GM12878 (cell line): ENCODE measurements at regions not wholly inside any gene's neighbourhood (a gene's known extent, or its start where the extent isn't known, plus 50 kb on each side); places are given as distances from the start of the nearest gene placed in this dataset.

Experiments used
- ATAC-seq: fragments of 200-7000 bp; cut with Tn5 transposase; 3 replicates; pipeline ENCODE4 v1.9.1; 2020; ENCODE audit warnings: mild to moderate bottlenecking, moderate library complexity
- BruUV-seq: library from RNA; stranded (reverse); fragments of 400-500 nt; replicated peaks from 2 replicates; lab custom pipeline; 2021; lab: Mats Ljungman, UMichigan
- CTCF ChIA-PET: fragments of 300-600 bp; sonication (Branson Sonifier 250); formaldehyde crosslinking; extraction: SDS; loops from one replicate; lab custom pipeline; 2021; ENCODE audit warnings: inconsistent platforms; lab: Yijun Ruan, JAX
- POLR2A ChIA-PET: fragments of 350-600 bp; formaldehyde crosslinking; extraction: SDS; loops from one replicate; lab custom pipeline; 2021; ENCODE audit warnings: inconsistent platforms; lab: Charles Lee
- RAD21 ChIA-PET: fragments of 300-600 bp; sonication (Branson Sonifier 250); formaldehyde crosslinking; loops from one replicate; lab custom pipeline; 2023; ENCODE audit warnings: antibody characterized with exemption; ENCODE audit not compliant: unreplicated experiment; lab: Charles Lee
- SMC1A ChIA-PET: fragments of 300-600 bp; sonication (Branson Sonifier 250); formaldehyde crosslinking; loops from one replicate; lab custom pipeline; 2023; ENCODE audit not compliant: unreplicated experiment, uncharacterized antibody; lab: Charles Lee
- DNase-seq: peaks from one replicate; pipeline ENCODE4 v3.0.0-alpha.2; 2011; ENCODE audit warnings: low read depth, low spot score
- FAIRE-seq: peaks from 3 replicates; lab custom pipeline; 2011; peaks lifted over from hg19 to GRCh38; lab: Jason Lieb, UNC
- H2AFZ ChIP-seq: 2 replicates; pipeline ENCODE4 v1.6.0; 2011; ENCODE audit warnings: low read depth, low read length, control low read depth; ENCODE audit not compliant: control insufficient read depth
- H3K27ac ChIP-seq: 2 replicates; pipeline ENCODE4 v1.5.1; 2011; ENCODE audit warnings: control low read depth; ENCODE audit not compliant: control insufficient read depth, insufficient read depth
- H3K27me3 ChIP-seq, 2 experiments: replicated peaks in 1 of 2; 2 replicates each; pipeline versions ENCODE4 v1.6.0 to v1.6.1; 2011; ENCODE audit warnings: low read length in 1 of 2; ENCODE audit not compliant: control insufficient read depth in 2 of 2, insufficient read depth in 2 of 2
- H3K36me3 ChIP-seq, 2 experiments: 2 replicates each; pipeline ENCODE4 v1.5.1; 2011; ENCODE audit warnings: low read length in 1 of 2; ENCODE audit not compliant: control insufficient read depth in 2 of 2, insufficient read depth in 2 of 2
- H3K4me1 ChIP-seq: 2 replicates; pipeline ENCODE4 v1.6.1; 2011; ENCODE audit warnings: mild to moderate bottlenecking, low read length, moderate library complexity, mixed read lengths; ENCODE audit not compliant: control insufficient read depth, insufficient read depth
- H3K4me2 ChIP-seq: 2 replicates; pipeline ENCODE4 v1.6.0; 2011; ENCODE audit warnings: control low read depth; ENCODE audit not compliant: control insufficient read depth, insufficient read depth
- H3K4me3 ChIP-seq: fragments of 200-600 bp; sonication (generic); 2 replicates; pipeline ENCODE4 v1.5.1; 2016
- H3K79me2 ChIP-seq: 2 replicates; pipeline ENCODE4 v1.6.0; 2011; ENCODE audit warnings: low read length; ENCODE audit not compliant: control insufficient read depth, insufficient read depth
- H3K9ac ChIP-seq: 2 replicates; pipeline ENCODE4 v1.8.0; 2011; ENCODE audit warnings: low read length, control low read depth, mixed read lengths; ENCODE audit not compliant: control insufficient read depth, insufficient read depth
- H3K9me3 ChIP-seq: replicated peaks from 3 replicates; pipeline ENCODE4 v1.5.1; 2011; ENCODE audit warnings: mild to moderate bottlenecking, low read length; ENCODE audit not compliant: control insufficient read depth, insufficient read depth
- H4K20me1 ChIP-seq: 2 replicates; pipeline ENCODE4 v1.6.0; 2011; ENCODE audit not compliant: control insufficient read depth, insufficient read depth
- ATF7 ChIP-seq: fragments of 450-650 bp; IDR thresholded peaks from 2 replicates; pipeline ENCODE4 v1.6.1; 2016; ENCODE audit warnings: low read depth, mild to moderate bottlenecking
- BACH1 ChIP-seq: fragments of 450-650 bp; IDR thresholded peaks from 2 replicates; pipeline ENCODE4 v1.6.1; 2017; ENCODE audit warnings: mild to moderate bottlenecking, borderline replicate concordance
- EP300 ChIP-seq, 2 experiments: fragments of 150-350 bp in 1 of 2; IDR thresholded peaks; 2 replicates each; pipeline ENCODE4 v1.6.1; 2011 to 2012; ENCODE audit warnings: low read depth in 2 of 2, low read length in 2 of 2, borderline replicate concordance in 1 of 2, improper control_type of control experiment in 1 of 2, inconsistent platforms in 1 of 2; ENCODE audit not compliant: control insufficient read depth in 1 of 2
- KAT2A ChIP-seq: conservative IDR thresholded peaks from 2 replicates; pipeline ENCODE4 v1.6.1; 2011; ENCODE audit warnings: low read depth, low read length; ENCODE audit not compliant: control insufficient read depth
- MYB ChIP-seq: fragments of 150-350 bp; IDR thresholded peaks from 2 replicates; pipeline ENCODE4 v1.6.1; 2014; ENCODE audit warnings: mild to moderate bottlenecking, low read depth, low read length, borderline replicate concordance
- SUPT20H ChIP-seq: IDR thresholded peaks from 2 replicates; pipeline ENCODE4 v1.6.1; 2011; ENCODE audit warnings: low read depth, mild to moderate bottlenecking, low read length, moderate library complexity, borderline replicate concordance; ENCODE audit not compliant: control insufficient read depth
- USF1 ChIP-seq: IDR thresholded peaks from 2 replicates; pipeline ENCODE4 v1.6.1; 2011; ENCODE audit warnings: borderline replicate concordance, low read depth, mild to moderate bottlenecking, moderate library complexity, mixed read lengths, low read length; ENCODE audit not compliant: insufficient read depth; ENCODE audit errors: extremely low read length
- WGBS: methylation state at CpG from one replicate; pipeline ENCODE4 v1.1.6; 2016; ENCODE audit warnings: low lambda C conversion rate; ENCODE audit not compliant: insufficient replicate concordance, insufficient coverage; ENCODE audit errors: missing lambda C conversion rate; 5-methylcytosine and 5-hydroxymethylcytosine counted together
- in situ Hi-C: fragments of 300-500 bp; cut with MboI; formaldehyde crosslinking; loops from 9 replicates; pipeline ENCODE4 v1.14.3; 2018; ENCODE audit warnings: mixed read lengths
- intact Hi-C: fragments of 100-400 bp; cut with micrococcal nuclease; formaldehyde crosslinking; loops from one replicate; pipeline ENCODE4 v1.14.2; 2022; ENCODE audit not compliant: unreplicated experiment
- TF ChIP-seq, protein P1 (sequence below): IDR thresholded peaks from 2 replicates; pipeline ENCODE4 v1.6.1; 2012; ENCODE audit warnings: low read depth, low read length, improper control_type of control experiment
- TF ChIP-seq, protein P2 (sequence below): fragments of 450-650 bp; conservative IDR thresholded peaks from 2 replicates; pipeline ENCODE4 v1.6.1; 2017; ENCODE audit warnings: mild to moderate bottlenecking, moderate library complexity
- TF ChIP-seq, protein P3 (sequence below): IDR thresholded peaks from 2 replicates; pipeline ENCODE4 v1.6.1; 2011; ENCODE audit warnings: mild to moderate bottlenecking, low read depth, low read length, moderate library complexity; ENCODE audit not compliant: insufficient replicate concordance

DNA sequence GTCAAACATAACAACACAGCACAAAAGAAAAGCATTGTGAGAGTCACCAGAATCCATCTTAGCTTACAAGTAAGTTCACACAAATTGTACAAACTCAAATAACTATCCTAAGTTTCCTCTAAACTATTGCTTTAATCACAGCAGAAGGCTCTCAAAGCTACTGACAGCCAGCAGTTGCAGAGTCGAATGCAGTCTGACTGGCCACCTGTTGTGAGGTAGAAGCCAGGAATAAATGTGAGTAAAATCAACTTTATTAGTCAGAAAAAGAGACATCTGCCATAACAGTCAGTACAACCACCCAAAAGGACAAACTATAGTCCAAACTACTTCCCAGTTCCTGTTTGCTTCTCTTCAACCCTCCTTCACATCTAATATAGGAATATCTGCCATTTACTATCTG is 231.7 kb upstream of the USP15 start:
- Histone ChIP-seq H3K4me3 (no peak overlapping the region), H3K36me3 (no peaks in the 10 kb centered on the region), H3K9ac (no peak overlapping the region), H3K4me2 (no peak overlapping the region), H3K27ac (no peak overlapping the region), H3K9me3 (no peaks in the 10 kb centered on the region), H2AFZ (no peak overlapping the region), H3K27me3 (no peaks in the 10 kb centered on the region), H3K79me2 (no peaks in the 10 kb centered on the region), H4K20me1 (no peaks in the 10 kb centered on the region), H3K4me1 (no peaks in the 10 kb centered on the region)
- intact Hi-C loops: no loop called here
- ChIA-PET POLR2A (no interaction called here), RAD21 (no interaction called here), SMC1A (no interaction called here), CTCF (interaction anchor here (0.5 to 1.0 kb wide), 2 partner anchors 12 to 940 kb away, joined by 3 read pairs; no protein-coding TSS in a partner anchor)
- TF ChIP-seq MYB: no peak
- TF ChIP-seq EP300 (IDR thresholded peaks at IDR 0.05; ENCODE audit: borderline replicate concordance in 1 of 2, control insufficient read depth in 1 of 2, low read depth in 2 of 2, low read length in 2 of 2): no peak
- TF ChIP-seq, protein P1, sequence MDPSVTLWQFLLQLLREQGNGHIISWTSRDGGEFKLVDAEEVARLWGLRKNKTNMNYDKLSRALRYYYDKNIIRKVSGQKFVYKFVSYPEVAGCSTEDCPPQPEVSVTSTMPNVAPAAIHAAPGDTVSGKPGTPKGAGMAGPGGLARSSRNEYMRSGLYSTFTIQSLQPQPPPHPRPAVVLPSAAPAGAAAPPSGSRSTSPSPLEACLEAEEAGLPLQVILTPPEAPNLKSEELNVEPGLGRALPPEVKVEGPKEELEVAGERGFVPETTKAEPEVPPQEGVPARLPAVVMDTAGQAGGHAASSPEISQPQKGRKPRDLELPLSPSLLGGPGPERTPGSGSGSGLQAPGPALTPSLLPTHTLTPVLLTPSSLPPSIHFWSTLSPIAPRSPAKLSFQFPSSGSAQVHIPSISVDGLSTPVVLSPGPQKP: no peak
- in situ Hi-C loops: no loop called here
- ATAC-seq (no peak), FAIRE-seq (no peak), DNase-seq (no peak)
- BruUV-seq: no TSS peak
- WGBS: 0% methylated on average over 1 of the region's 1 CpG

GRCh38 chr12:62032870-62033269 is 227.3 kb upstream of the USP15 start:
- H3K4me3 ChIP-seq: no peak overlapping the region
- SMC1A ChIA-PET: no interaction called here
- H3K4me2 ChIP-seq: no peak overlapping the region
- FAIRE-seq (no peak), DNase-seq (no peak), ATAC-seq (no peak)
- POLR2A ChIA-PET: no interaction called here
- BruUV-seq: no TSS peak
- no peaks in the 10 kb centered on the region for H3K9me3 ChIP-seq
- H3K36me3 ChIP-seq: no peaks in the 10 kb centered on the region
- intact Hi-C loops: no loop called here
- no peaks in the 10 kb centered on the region for H4K20me1 ChIP-seq
- H2AFZ ChIP-seq: no peak overlapping the region
- CTCF ChIA-PET: no interaction called here
- in situ Hi-C loops: no loop called here
- TF ChIP-seq MYB (no peak), BACH1 (no peak), ATF7 (no peak), SUPT20H (no peak), KAT2A (no peak), USF1 (no peak)
- TF ChIP-seq, protein P2, sequence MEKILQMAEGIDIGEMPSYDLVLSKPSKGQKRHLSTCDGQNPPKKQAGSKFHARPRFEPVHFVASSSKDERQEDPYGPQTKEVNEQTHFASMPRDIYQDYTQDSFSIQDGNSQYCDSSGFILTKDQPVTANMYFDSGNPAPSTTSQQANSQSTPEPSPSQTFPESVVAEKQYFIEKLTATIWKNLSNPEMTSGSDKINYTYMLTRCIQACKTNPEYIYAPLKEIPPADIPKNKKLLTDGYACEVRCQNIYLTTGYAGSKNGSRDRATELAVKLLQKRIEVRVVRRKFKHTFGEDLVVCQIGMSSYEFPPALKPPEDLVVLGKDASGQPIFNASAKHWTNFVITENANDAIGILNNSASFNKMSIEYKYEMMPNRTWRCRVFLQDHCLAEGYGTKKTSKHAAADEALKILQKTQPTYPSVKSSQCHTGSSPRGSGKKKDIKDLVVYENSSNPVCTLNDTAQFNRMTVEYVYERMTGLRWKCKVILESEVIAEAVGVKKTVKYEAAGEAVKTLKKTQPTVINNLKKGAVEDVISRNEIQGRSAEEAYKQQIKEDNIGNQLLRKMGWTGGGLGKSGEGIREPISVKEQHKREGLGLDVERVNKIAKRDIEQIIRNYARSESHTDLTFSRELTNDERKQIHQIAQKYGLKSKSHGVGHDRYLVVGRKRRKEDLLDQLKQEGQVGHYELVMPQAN: no peak
- TF ChIP-seq, protein P3, sequence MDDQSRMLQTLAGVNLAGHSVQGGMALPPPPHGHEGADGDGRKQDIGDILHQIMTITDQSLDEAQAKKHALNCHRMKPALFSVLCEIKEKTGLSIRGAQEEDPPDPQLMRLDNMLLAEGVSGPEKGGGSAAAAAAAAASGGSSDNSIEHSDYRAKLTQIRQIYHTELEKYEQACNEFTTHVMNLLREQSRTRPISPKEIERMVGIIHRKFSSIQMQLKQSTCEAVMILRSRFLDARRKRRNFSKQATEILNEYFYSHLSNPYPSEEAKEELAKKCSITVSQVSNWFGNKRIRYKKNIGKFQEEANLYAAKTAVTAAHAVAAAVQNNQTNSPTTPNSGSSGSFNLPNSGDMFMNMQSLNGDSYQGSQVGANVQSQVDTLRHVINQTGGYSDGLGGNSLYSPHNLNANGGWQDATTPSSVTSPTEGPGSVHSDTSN: no peak
- H3K27me3 ChIP-seq: no peaks in the 10 kb centered on the region
- H3K4me1 ChIP-seq: no peaks in the 10 kb centered on the region
- no peak overlapping the region for H3K27ac ChIP-seq
- RAD21 ChIA-PET: no interaction called here
- H3K9ac ChIP-seq: no peak overlapping the region
- 43% methylated on average over 2 of the region's 2 CpGs for WGBS
- no peaks in the 10 kb centered on the region for H3K79me2 ChIP-seq
